Epithelial cell of proximal tubule (primary cell): ENCODE measurements at regions not wholly inside any gene's neighbourhood (a gene's known extent, or its start where the extent isn't known, plus 50 kb on each side); places are given as distances from the start of the nearest gene placed in this dataset.

Source experiments
- DNase-seq: peaks from one replicate; pipeline ENCODE4 v3.0.0-alpha.2; 2011; ENCODE audit warnings: low read depth
- H3K4me3 ChIP-seq: 2 replicates; pipeline ENCODE4 v1.5.1; 2011; ENCODE audit warnings: low read depth, mild to moderate bottlenecking, low read length
- TF ChIP-seq, protein P1 (sequence below): conservative IDR thresholded peaks from 2 replicates; pipeline ENCODE4 v1.5.1; 2012; ENCODE audit warnings: low read depth, mild to moderate bottlenecking, low read length

DNA sequence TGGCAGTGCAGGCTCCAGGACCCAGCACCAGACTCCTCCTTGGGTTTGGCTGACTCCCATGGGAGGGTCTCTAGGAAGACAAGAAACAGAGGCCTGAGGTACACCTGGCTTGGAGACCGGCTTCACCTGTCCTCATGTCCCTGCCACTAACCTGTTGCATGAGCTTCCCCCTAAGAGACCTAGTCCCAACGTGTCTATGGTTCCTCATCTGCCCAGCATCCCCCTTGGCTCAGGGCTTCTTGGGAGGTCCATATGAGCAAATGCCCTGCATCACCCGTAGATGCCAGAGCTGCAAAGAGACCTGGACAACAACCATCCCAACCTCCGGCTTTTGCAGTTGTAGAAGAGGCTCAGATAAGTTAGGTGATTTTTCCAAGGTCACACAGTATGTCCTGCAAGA is 123.5 kb downstream of the BUD13 start:
- TF ChIP-seq, protein P1, sequence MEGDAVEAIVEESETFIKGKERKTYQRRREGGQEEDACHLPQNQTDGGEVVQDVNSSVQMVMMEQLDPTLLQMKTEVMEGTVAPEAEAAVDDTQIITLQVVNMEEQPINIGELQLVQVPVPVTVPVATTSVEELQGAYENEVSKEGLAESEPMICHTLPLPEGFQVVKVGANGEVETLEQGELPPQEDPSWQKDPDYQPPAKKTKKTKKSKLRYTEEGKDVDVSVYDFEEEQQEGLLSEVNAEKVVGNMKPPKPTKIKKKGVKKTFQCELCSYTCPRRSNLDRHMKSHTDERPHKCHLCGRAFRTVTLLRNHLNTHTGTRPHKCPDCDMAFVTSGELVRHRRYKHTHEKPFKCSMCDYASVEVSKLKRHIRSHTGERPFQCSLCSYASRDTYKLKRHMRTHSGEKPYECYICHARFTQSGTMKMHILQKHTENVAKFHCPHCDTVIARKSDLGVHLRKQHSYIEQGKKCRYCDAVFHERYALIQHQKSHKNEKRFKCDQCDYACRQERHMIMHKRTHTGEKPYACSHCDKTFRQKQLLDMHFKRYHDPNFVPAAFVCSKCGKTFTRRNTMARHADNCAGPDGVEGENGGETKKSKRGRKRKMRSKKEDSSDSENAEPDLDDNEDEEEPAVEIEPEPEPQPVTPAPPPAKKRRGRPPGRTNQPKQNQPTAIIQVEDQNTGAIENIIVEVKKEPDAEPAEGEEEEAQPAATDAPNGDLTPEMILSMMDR: no peak
- no peak for DNase-seq
- H3K4me3 ChIP-seq: no peak overlapping the region

DNA sequence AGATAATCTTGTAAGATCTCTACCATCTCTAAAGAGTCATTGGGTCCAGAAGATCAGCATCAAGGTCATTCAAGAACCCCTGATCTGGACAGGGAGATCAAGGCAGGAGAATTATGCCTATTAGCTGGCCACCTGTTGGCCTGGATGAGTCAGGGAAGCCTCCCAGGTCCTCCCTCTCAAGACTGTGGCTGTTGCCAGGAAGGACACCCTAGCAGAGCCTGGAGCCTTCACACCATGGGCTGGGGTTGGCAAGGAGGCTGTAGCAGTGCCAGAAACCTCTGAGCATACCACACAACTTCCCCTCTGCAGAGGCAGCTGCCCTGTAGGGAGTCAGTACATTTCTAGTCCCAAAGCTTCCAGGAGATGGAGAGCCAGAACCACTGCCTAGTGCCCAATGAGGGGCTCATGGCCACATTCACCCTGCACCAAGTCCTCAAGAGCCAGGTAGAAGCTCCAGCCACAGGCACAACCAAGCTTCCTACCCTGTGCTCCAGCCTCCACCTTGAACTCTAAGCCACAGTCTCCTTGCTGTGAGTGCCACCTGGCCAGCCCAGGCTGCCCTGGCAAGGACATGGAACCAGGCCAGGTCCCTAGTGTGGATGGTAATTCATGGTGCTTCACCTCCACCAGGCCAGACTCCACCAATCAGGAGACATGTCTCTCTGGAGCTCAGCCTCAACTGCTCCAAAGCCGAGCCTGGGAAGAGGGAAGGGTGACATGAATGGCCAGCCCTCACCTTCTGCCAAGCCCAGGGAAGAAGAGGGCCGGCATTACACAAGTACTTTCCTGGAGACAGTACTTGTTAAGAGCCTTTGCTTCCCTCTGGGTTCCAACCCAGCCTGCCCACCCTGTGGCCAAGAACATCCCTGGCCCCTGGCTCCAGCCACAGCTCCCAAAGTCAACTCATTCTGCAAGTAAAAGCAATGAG is 124.3 kb downstream of the BUD13 start:
- no peak overlapping the region for H3K4me3 ChIP-seq
- TF ChIP-seq, protein P1: no peak
- no peak for DNase-seq

DNA sequence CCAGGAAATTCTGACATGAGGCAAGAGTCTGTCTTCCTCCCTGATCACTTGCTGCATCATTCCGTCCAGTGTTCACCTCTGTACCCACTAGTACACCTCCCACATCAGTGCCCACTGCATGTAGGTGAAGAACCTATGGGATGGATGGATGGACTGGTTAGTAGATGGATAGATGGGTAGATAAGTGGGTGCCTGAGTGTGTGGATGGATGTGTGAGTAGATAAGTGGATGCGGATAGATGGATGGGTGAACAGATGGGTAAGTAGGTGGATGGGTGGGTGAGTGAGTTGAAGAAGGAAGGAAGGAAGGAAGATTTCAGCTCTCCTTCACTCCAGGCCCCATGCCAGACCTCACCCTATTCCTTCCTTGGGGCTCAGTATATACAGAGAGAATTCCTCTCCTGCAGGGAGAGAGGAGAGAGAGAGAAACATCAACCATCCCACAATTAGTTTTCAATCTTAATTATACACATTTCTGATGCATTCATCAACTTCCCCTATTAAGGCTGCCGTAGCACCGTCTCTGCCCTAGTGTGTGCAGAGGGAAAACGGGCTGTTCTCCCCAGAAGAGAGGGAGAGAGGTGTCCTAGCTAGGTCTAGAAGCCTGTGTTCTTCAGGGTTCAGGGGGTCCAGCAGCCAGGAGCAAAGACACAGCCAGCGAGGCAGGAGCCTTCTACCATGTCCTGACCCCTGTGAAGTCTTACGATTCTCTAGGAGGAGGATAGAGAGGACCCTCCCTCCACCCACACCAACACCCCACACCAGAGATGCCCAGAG is 125.3 kb downstream of the BUD13 start:
- TF ChIP-seq, protein P1: no peak
- no peak for DNase-seq
- H3K4me3 ChIP-seq: no peak overlapping the region

DNA sequence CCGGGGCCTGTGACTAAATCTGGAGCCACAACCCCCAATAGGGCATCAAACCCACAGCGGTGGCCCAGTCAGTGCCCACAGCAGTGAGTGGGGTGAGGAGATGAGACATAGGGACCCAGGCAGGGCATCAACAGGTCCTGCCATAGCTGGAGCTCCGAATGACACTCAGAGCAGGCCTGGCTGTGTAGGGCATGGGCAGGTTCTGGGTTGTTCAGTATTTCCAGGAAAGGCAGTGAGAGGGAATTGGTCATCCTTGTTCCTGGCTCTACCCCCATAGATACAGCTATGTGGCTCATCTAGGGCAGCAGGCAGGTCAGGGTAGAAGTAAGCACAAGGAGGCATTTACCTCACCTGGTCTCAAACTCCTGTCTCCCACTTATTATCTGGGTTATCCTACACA is 126.6 kb downstream of the BUD13 start:
- no peak overlapping the region for H3K4me3 ChIP-seq
- TF ChIP-seq, protein P1: no peak
- no peak for DNase-seq

DNA sequence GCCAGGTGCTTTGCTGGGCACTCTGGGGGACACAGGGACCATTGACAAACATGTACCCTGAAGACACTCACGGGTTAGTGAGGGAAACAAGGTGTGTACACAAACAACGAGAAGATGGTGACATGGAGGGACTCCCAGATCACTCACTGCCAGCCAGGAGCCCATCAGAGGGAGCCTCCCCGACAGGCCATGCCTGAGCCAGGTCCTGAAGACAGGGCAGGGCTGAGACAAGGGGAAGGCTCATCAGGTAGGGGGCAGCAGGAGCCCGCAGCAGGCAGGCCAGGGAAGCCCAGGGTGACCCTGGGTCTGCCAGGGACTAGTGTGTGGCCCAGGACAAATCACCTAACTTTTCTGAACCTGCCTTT is 127.9 kb downstream of the BUD13 start:
- no peak for DNase-seq
- H3K4me3 ChIP-seq: no peak overlapping the region
- TF ChIP-seq, protein P1: no peak

DNA sequence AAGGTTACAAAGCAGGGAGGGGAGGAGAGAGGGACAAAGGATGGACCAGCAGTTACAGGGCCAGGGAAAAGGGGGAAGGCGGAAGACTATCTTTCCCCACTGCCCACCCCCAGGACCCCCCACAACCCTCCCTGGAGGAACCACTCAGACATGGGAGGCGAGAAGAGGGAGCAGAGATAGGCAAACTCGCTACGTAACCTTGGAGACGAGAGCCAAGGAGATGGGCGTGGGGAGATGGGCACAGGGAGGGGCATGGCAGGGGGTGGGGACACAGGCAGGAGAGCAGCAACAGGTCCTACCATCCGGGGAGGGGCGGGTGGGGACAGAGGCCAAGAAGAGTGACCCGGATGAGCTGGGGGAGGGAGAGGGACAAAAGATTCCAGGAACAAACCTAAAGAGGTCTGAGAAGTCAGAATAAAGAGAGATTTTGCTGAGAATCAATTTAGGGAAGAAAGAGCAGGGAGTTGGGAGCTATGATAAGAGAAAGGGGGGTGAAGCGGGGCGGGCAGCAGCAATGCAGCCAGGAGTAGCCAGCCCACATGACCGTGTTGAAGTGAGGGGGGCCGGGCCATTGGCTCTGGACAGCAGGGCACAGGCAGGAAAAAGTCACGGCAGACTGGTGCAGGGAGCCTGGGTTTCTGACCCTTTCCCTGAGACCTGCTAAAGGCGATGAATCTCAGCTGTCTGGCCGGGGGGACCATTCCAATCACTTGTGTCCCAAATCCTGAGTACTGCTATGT is 128.4 kb downstream of the BUD13 start:
- DNase-seq: no peak
- TF ChIP-seq, protein P1: no peak
- H3K4me3 ChIP-seq: no peak overlapping the region
